ENCODE measurements at regions not wholly inside any gene's neighbourhood (a gene's known extent, or its start where the extent isn't known, plus 50 kb on each side); places are given as distances from the start of the nearest gene placed in this dataset.
"Not testable (repeated sequence)": the region's sequence is repeated elsewhere in the genome, so short reads cannot be mapped to it uniquely, and the experiment has no call there.

- no peak overlapping the region for H3K4me3 ChIP-seq (ENCODE audit: low read depth, low read length)
- DNase-seq: no peak
- Mint-ChIP-seq H3K4me1 (ENCODE audit: low read depth, unreplicated experiment) (no peaks in the 10 kb centered on the region), H3K36me3 (ENCODE audit: insufficient read depth, unreplicated experiment) (no peaks in the 10 kb centered on the region), H3K27ac (ENCODE audit: unreplicated experiment) (no peak overlapping the region), H3K27me3 (ENCODE audit: insufficient read depth, unreplicated experiment) (no peaks in the 10 kb centered on the region), H3K9me3 (ENCODE audit: unreplicated experiment) (peaks cover 14% of the 10 kb centered on the region), H3K4me3 (ENCODE audit: unreplicated experiment) (no peak overlapping the region)
- TF ChIP-seq CTCF (IDR thresholded peaks at IDR 0.05; ENCODE audit: insufficient read depth in 1 of 2, low read depth in 1 of 2, low read length in 1 of 2, severe bottlenecking in 1 of 2, unreplicated experiment in 1 of 2): no peak
- no peaks in the 10 kb centered on the region for H3K4me1 ChIP-seq
- H3K27me3 ChIP-seq (replicated peaks; ENCODE audit: control insufficient read depth, insufficient read depth, low read length): no peaks in the 10 kb centered on the region
- no TSS peak for BruUV-seq (replicated peaks)
- ChIA-PET POLR2A (no interaction called here), CTCF (no interaction called here)
- H3K9me3 ChIP-seq: no peaks in the 10 kb centered on the region
- intact Hi-C loops (cut with micrococcal nuclease; ENCODE audit: unreplicated experiment): no loop called here
- no peaks in the 10 kb centered on the region for H3K36me3 ChIP-seq (ENCODE audit: control insufficient read depth, insufficient read depth, low read length)
These were observed 197.1 kb upstream of the HCN1 start for GRCh38 chr5:45893309-45893708.

- H3K9me3 Mint-ChIP-seq (ENCODE audit: unreplicated experiment): peaks cover 22% of the 10 kb centered on the region
- DNase-seq; H3K4me1 Mint-ChIP-seq (ENCODE audit: low read depth, unreplicated experiment); H3K9me3 ChIP-seq; H3K4me1 ChIP-seq; H3K4me3 ChIP-seq (ENCODE audit: low read depth, low read length); H3K36me3 ChIP-seq (ENCODE audit: control insufficient read depth, insufficient read depth, low read length); H3K27ac Mint-ChIP-seq (ENCODE audit: unreplicated experiment); H3K27me3 ChIP-seq (replicated peaks; ENCODE audit: control insufficient read depth, insufficient read depth, low read length); H3K36me3 Mint-ChIP-seq (ENCODE audit: insufficient read depth, unreplicated experiment); H3K4me3 Mint-ChIP-seq (ENCODE audit: unreplicated experiment); POLR2A ChIA-PET; CTCF ChIA-PET; H3K27me3 Mint-ChIP-seq (ENCODE audit: insufficient read depth, unreplicated experiment); intact Hi-C loops (cut with micrococcal nuclease; ENCODE audit: unreplicated experiment); BruUV-seq (replicated peaks): not testable (repeated sequence)
These were observed 194.4 kb upstream of the HCN1 start for GRCh38 chr5:45890441-45891080.

DNA sequence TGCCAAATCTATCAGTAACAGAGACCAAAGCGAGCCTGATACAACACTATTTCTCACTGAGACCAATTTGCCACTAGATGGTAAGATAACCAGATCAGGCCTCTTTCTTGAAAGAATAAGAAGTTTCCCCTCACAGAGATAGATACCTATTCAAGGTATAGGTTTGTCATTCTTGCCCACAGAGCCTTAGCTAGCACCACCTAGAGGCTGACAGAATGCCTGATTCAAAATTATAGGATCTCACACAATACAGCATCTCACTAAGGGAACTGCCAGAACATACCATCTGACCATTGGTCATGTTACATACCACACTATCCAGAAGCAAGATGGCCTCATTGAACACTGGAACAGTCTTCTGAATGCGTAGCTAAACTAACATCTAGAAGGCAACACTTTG is 166.6 kb upstream of the HCN1 start:
- H3K4me3 Mint-ChIP-seq (ENCODE audit: unreplicated experiment): no peak overlapping the region
- H3K36me3 Mint-ChIP-seq (ENCODE audit: insufficient read depth, unreplicated experiment): no peaks in the 10 kb centered on the region
- Histone ChIP-seq H3K36me3 (ENCODE audit: control insufficient read depth, insufficient read depth, low read length) (no peaks in the 10 kb centered on the region), H3K27me3 (replicated peaks; ENCODE audit: control insufficient read depth, insufficient read depth, low read length) (no peaks in the 10 kb centered on the region), H3K4me1 (no peaks in the 10 kb centered on the region), H3K4me3 (ENCODE audit: low read depth, low read length) (no peak overlapping the region), H3K9me3 (peaks cover 3% of the 10 kb centered on the region; the same call in 1 of the 2 replicates)
- H3K27me3 Mint-ChIP-seq (ENCODE audit: insufficient read depth, unreplicated experiment): no peaks in the 10 kb centered on the region
- DNase-seq: no peak
- TF ChIP-seq CTCF (IDR thresholded peaks at IDR 0.05; ENCODE audit: insufficient read depth in 1 of 2, low read depth in 1 of 2, low read length in 1 of 2, severe bottlenecking in 1 of 2, unreplicated experiment in 1 of 2): no peak
- no TSS peak for BruUV-seq (replicated peaks)
- H3K27ac Mint-ChIP-seq (ENCODE audit: unreplicated experiment): no peak overlapping the region
- intact Hi-C loops (cut with micrococcal nuclease; ENCODE audit: unreplicated experiment): no loop called here
- no peaks in the 10 kb centered on the region for H3K4me1 Mint-ChIP-seq (ENCODE audit: low read depth, unreplicated experiment)
- CTCF ChIA-PET: no interaction called here
- POLR2A ChIA-PET: no interaction called here
- peaks cover 17% of the 10 kb centered on the region for H3K9me3 Mint-ChIP-seq (ENCODE audit: unreplicated experiment)

DNA sequence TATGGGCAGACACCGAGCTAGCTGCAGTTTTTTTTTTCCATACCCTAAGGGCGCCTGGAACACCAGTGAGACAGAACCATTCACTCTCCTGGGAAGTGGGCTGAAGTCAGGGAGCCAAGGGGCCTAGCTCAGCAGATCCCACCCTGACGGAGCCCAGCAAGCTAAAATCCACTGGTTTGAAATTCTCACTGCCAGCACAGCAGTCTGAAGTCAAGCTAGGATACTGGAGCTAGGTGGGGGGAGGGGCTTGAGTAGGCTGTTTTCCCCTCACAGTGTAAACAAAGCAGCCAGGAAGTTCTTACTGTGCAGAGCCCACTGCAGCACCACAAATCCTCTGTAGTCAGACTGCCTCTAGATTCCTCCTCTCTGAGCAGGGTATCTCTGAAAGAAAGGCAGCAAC is 151.7 kb upstream of the HCN1 start:
- H3K4me1 Mint-ChIP-seq (ENCODE audit: low read depth, unreplicated experiment): no peaks in the 10 kb centered on the region
- no peak overlapping the region for H3K4me3 Mint-ChIP-seq (ENCODE audit: unreplicated experiment)
- H3K27me3 Mint-ChIP-seq (ENCODE audit: insufficient read depth, unreplicated experiment): no peaks in the 10 kb centered on the region
- H3K27me3 ChIP-seq (replicated peaks; ENCODE audit: control insufficient read depth, insufficient read depth, low read length): no peaks in the 10 kb centered on the region
- H3K9me3 Mint-ChIP-seq (ENCODE audit: unreplicated experiment): peaks cover 28% of the 10 kb centered on the region
- H3K4me3 ChIP-seq (ENCODE audit: low read depth, low read length): no peak overlapping the region
- intact Hi-C loops (cut with micrococcal nuclease; ENCODE audit: unreplicated experiment): no loop called here
- H3K4me1 ChIP-seq: no peaks in the 10 kb centered on the region
- BruUV-seq (replicated peaks): no TSS peak
- no peaks in the 10 kb centered on the region for H3K36me3 Mint-ChIP-seq (ENCODE audit: insufficient read depth, unreplicated experiment)
- ChIA-PET POLR2A (no interaction called here), CTCF (no interaction called here)
- no peak overlapping the region for H3K27ac Mint-ChIP-seq (ENCODE audit: unreplicated experiment)
- no peaks in the 10 kb centered on the region; the same call in 1 of the 2 replicates for H3K9me3 ChIP-seq
- TF ChIP-seq CTCF (IDR thresholded peaks at IDR 0.05; ENCODE audit: insufficient read depth in 1 of 2, low read depth in 1 of 2, low read length in 1 of 2, severe bottlenecking in 1 of 2, unreplicated experiment in 1 of 2): no peak
- H3K36me3 ChIP-seq (ENCODE audit: control insufficient read depth, insufficient read depth, low read length): no peaks in the 10 kb centered on the region
- no peak for DNase-seq

All from Caco-2 (cell line).